ENCODE measurements at regions not wholly inside any gene's neighbourhood (a gene's known extent, or its start where the extent isn't known, plus 50 kb on each side); places are given as distances from the start of the nearest gene placed in this dataset.

DNA sequence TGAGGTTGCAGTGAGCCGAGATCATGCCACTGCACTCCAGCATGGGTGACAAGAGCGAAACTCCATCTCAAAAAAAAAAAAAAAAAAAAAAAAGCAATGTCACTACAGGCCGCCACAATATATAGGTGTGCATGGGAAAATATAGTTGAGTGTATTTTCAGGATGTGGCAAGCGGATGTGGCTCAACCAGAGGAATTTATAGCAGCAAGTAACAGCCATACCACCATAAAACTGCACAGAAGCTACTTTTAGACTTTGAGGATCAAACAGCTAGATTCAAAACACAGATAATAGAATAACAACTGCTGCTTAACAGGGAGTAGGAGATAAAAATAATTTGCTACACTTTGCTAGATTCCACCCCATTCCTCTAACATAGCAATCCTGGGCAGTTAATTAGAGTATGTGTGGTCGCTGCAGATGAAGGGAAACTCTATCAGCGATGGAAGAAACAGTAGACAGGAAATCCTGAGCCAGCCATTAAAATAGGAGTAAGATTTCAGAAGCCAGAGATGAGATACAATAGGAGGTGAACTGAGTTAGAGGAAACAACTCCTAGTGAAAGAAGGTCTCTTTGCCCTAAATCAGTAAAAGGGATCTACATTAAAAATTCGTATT lies 318.7 kb upstream of the STT3B start:
- H3K27me3 ChIP-seq (ENCODE audit: control insufficient read depth in 2 of 2, insufficient read depth in 1 of 2, low read length in 1 of 2) = no peaks in the 10 kb centered on the region
- H3K9me3 ChIP-seq (ENCODE audit: control insufficient read depth in 2 of 2, insufficient read depth in 1 of 2, low read length in 1 of 2) = no peaks in the 10 kb centered on the region
- no peak overlapping the region for H3K27ac ChIP-seq (ENCODE audit: low read depth in 1 of 2, low read length in 1 of 2)
- peaks cover 26 to 53% of the 10 kb centered on the region in 2 donors for H3K4me1 ChIP-seq (ENCODE audit: control insufficient read depth in 2 of 2, insufficient read depth in 2 of 2, low read length in 2 of 2)
- WGBS = 6% methylated on average over 7 of the region's 7 CpGs
- no peaks in the 10 kb centered on the region for H3K36me3 ChIP-seq (ENCODE audit: control insufficient read depth in 2 of 2, insufficient read depth in 2 of 2, low read length in 1 of 2)
- H3K4me3 ChIP-seq (ENCODE audit: low read length in 2 of 2) = no peak overlapping the region
- DNase-seq (ENCODE audit: low read depth in 6 of 9, low spot score in 9 of 9) = peak; percentile 64 to 94 (median 83)

DNA sequence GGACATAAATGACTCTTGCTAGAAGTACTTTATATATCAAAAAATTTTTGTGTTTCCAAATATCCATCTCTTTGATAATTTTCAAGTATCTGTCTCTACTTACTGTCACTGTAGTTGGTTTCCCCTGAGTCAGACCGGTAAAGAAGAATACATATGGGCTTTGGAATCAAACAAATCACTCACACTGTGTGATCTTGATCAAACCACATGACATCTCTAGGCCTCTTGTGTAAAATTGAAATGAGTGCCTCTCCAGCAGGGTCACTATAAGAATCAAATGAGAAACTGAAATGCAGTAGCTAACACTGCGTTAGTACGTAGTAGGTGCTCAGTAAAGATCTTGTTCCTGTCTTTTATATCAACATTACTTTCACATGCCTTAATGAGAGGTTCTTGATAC lies 314.6 kb upstream of the STT3B start:
- Histone ChIP-seq H3K9me3 (ENCODE audit: control insufficient read depth in 2 of 2, insufficient read depth in 1 of 2, low read length in 1 of 2) (no peaks in the 10 kb centered on the region), H3K27me3 (ENCODE audit: control insufficient read depth in 2 of 2, insufficient read depth in 1 of 2, low read length in 1 of 2) (no peaks in the 10 kb centered on the region), H3K4me3 (ENCODE audit: low read length in 2 of 2) (no peak overlapping the region), H3K27ac (ENCODE audit: low read depth in 1 of 2, low read length in 1 of 2) (no peak overlapping the region), H3K4me1 (ENCODE audit: control insufficient read depth in 2 of 2, insufficient read depth in 2 of 2, low read length in 2 of 2) (peaks cover 16 to 56% of the 10 kb centered on the region in 2 donors), H3K36me3 (ENCODE audit: control insufficient read depth in 2 of 2, insufficient read depth in 2 of 2, low read length in 1 of 2) (no peaks in the 10 kb centered on the region)
- 71% methylated on average over 3 of the region's 3 CpGs for WGBS
- DNase-seq (ENCODE audit: low read depth in 6 of 9, low spot score in 9 of 9) = no peak

DNA sequence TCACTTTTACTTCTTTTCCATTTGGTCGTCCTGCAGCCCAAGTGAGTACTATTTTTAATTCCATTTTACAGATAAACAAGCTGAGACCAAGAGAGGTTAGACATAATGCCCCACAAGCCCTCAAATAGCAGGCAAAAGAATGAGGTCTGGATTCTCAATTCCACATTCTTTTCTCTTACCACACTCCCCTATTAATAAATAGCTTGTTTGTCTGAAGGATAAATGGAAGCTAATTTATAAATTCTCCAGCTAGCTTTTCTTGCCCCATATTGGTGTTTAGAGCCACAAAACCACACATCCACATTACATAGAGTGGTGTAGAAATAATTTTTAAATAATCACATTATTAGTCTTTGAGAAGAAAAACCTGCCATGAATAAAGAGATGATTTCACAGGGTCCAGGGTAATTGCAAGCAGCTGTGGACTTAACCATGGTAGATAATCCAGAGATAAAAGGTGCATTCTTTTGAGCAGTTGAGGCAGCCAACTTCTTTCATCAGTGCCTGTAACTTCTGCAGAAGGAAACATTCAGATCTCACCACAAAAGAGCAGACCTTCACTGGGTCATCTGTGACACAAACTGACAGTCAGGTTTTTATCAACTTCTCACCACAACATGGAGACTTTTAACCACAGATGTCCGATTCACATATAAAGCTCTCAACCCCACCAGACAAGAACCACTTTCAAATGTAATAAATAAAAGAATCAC lies 313.4 kb upstream of the STT3B start:
- peak in 1 of 9 donors; percentile 58 for DNase-seq (ENCODE audit: low read depth in 6 of 9, low spot score in 9 of 9)
- 34% methylated on average over 2 of the region's 2 CpGs for WGBS

DNA sequence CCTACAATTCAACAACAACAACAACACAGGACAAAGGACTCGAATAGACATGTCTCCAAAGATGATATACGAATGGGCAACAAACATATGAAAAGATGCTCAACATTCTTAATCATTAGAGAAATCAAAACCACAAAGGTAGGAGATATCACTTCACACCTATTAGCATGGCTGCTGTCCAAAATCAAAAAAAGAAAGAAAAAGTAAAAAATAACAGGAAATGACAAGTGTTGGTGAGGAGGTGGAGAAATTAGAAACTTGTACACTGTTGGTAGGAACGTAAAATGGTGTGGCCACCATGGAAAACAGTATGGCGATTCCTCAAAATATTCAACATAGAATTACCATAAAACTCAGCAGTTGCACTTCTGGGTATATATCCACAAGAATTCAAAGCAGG lies 312.3 kb upstream of the STT3B start:
- Histone ChIP-seq H3K36me3 (ENCODE audit: control insufficient read depth in 2 of 2, insufficient read depth in 2 of 2, low read length in 1 of 2) (no peaks in the 10 kb centered on the region), H3K27me3 (ENCODE audit: control insufficient read depth in 2 of 2, insufficient read depth in 1 of 2, low read length in 1 of 2) (no peaks in the 10 kb centered on the region), H3K27ac (ENCODE audit: low read depth in 1 of 2, low read length in 1 of 2) (no peak overlapping the region), H3K9me3 (ENCODE audit: control insufficient read depth in 2 of 2, insufficient read depth in 1 of 2, low read length in 1 of 2) (no peaks in the 10 kb centered on the region), H3K4me3 (ENCODE audit: low read length in 2 of 2) (no peak overlapping the region), H3K4me1 (ENCODE audit: control insufficient read depth in 2 of 2, insufficient read depth in 2 of 2, low read length in 2 of 2) (peaks cover 14 to 58% of the 10 kb centered on the region in 2 donors)
- 93% methylated on average over 4 of the region's 4 CpGs for WGBS
- DNase-seq (ENCODE audit: low read depth in 6 of 9, low spot score in 9 of 9) = no peak

More for the DNA sequence above, 313.4 kb upstream of the STT3B start:
- Histone ChIP-seq H3K9me3 (ENCODE audit: control insufficient read depth in 2 of 2, insufficient read depth in 1 of 2, low read length in 1 of 2) (no peaks in the 10 kb centered on the region), H3K4me1 (ENCODE audit: control insufficient read depth in 2 of 2, insufficient read depth in 2 of 2, low read length in 2 of 2) (peaks cover 13 to 56% of the 10 kb centered on the region in 2 donors), H3K27me3 (ENCODE audit: control insufficient read depth in 2 of 2, insufficient read depth in 1 of 2, low read length in 1 of 2) (no peaks in the 10 kb centered on the region), H3K27ac (ENCODE audit: low read depth in 1 of 2, low read length in 1 of 2) (peak overlapping the region in 1 of 2 donors; percentile 9), H3K36me3 (ENCODE audit: control insufficient read depth in 2 of 2, insufficient read depth in 2 of 2, low read length in 1 of 2) (no peaks in the 10 kb centered on the region), H3K4me3 (ENCODE audit: low read length in 2 of 2) (no peak overlapping the region)

DNA sequence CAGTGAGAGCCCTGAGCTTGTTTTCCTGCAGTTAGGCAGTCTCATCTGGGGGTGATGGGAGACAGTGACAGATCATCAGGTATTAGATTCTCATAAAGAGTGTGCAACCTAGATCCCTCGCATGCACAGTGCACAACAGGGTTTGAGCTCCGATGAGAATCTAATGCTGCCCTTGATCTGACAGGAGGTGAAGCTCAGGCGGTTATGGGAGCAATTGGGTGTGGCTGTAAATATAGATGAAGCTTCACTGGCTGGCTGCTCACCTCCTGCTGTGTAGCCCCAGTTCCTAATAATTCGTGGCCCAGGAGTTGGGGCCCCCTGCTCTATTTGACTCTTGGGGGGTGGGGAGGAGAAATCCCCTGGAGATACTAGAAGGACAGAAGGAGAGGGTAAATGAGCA lies 309.4 kb upstream of the STT3B start:
- H3K36me3 ChIP-seq (ENCODE audit: control insufficient read depth in 2 of 2, insufficient read depth in 2 of 2, low read length in 1 of 2) = no peaks in the 10 kb centered on the region
- peaks cover 33 to 75% of the 10 kb centered on the region in 2 donors for H3K4me1 ChIP-seq (ENCODE audit: control insufficient read depth in 2 of 2, insufficient read depth in 2 of 2, low read length in 2 of 2)
- no peak overlapping the region for H3K4me3 ChIP-seq (ENCODE audit: low read length in 2 of 2)
- no peaks in the 10 kb centered on the region for H3K9me3 ChIP-seq (ENCODE audit: control insufficient read depth in 2 of 2, insufficient read depth in 1 of 2, low read length in 1 of 2)
- WGBS = 74% methylated on average over 4 of the region's 4 CpGs
- no peaks in the 10 kb centered on the region for H3K27me3 ChIP-seq (ENCODE audit: control insufficient read depth in 2 of 2, insufficient read depth in 1 of 2, low read length in 1 of 2)
- no peak overlapping the region for H3K27ac ChIP-seq (ENCODE audit: low read depth in 1 of 2, low read length in 1 of 2)
- DNase-seq (ENCODE audit: low read depth in 6 of 9, low spot score in 9 of 9) = no peak

DNA sequence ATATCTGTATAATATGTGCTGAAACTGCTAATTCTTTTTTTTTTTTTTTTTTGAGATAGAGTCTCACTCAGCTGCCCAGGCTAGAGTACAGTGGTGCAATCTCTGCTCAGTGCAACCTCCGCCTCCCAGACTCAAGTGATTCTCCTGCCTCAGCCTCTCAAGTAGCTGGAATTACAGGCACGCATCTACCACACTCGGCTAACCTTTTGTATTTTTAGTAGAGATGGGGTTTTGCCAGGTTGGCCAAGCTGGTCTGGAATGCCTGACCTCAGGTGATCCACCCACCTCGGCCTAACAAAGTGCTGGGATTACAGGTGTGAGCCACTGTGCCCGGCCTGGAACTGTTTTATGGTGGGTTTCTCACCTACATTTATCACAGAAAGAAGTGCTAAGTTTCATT lies 307.8 kb upstream of the STT3B start:
- 98% methylated on average over 5 of the region's 5 CpGs for WGBS
- H3K4me1 ChIP-seq (ENCODE audit: control insufficient read depth in 2 of 2, insufficient read depth in 2 of 2, low read length in 2 of 2) = peaks cover 31 to 72% of the 10 kb centered on the region in 2 donors

DNA sequence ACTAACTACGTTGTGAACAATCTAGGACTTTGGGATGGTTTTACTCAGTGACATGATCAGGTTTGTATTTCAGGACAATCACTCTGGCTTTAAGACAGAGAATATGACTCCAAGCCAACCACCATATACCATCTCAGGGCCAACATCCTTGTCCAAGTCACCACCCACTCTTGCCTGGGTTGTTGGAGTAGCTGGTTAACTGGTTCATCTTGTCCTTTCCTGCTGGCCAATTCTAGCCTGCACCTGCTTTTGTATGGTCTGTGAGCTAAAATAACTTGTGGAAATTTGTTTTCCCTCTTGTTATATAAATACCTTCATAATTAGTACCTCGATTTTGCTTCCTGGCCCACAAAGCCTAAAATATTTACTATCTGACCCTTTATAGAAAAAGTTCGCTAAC lies 306.8 kb upstream of the STT3B start:
- peak overlapping the region; percentile 79 to 88 for H3K27ac ChIP-seq (ENCODE audit: low read depth in 1 of 2, low read length in 1 of 2)
- H3K4me3 ChIP-seq (ENCODE audit: low read length in 2 of 2) = peak overlapping the region in 1 of 2 donors; percentile 6
- peaks cover 40 to 80% of the 10 kb centered on the region in 2 donors for H3K4me1 ChIP-seq (ENCODE audit: control insufficient read depth in 2 of 2, insufficient read depth in 2 of 2, low read length in 2 of 2)

More for the DNA sequence above, 307.8 kb upstream of the STT3B start:
- Histone ChIP-seq H3K36me3 (ENCODE audit: control insufficient read depth in 2 of 2, insufficient read depth in 2 of 2, low read length in 1 of 2) (no peaks in the 10 kb centered on the region), H3K4me3 (ENCODE audit: low read length in 2 of 2) (no peak overlapping the region), H3K27me3 (ENCODE audit: control insufficient read depth in 2 of 2, insufficient read depth in 1 of 2, low read length in 1 of 2) (no peaks in the 10 kb centered on the region), H3K9me3 (ENCODE audit: control insufficient read depth in 2 of 2, insufficient read depth in 1 of 2, low read length in 1 of 2) (no peaks in the 10 kb centered on the region), H3K27ac (ENCODE audit: low read depth in 1 of 2, low read length in 1 of 2) (peak overlapping the region in 1 of 2 donors; percentile 79)
- no peak for DNase-seq (ENCODE audit: low read depth in 6 of 9, low spot score in 9 of 9)

DNA sequence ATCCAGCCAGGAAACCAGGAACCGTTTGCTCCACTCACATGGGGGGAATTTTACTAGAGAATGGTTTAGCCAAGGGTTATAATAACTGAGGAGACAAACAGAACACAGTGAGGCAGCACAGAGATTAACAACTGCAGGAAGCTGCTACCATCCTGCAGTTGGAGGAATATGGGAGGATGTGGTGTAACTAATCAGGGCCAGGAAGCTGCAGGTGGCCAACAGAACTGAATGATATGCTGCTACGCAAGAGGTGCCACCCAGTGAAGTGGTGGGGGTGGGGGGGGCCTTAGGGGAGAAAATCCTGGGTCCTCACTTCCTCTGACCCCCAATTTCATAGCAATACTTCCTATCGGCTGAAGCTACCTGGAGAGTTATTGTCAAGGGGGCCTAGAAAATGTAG lies 306.4 kb upstream of the STT3B start:
- H3K27me3 ChIP-seq (ENCODE audit: control insufficient read depth in 2 of 2, insufficient read depth in 1 of 2, low read length in 1 of 2) = no peaks in the 10 kb centered on the region
- H3K9me3 ChIP-seq (ENCODE audit: control insufficient read depth in 2 of 2, insufficient read depth in 1 of 2, low read length in 1 of 2) = no peaks in the 10 kb centered on the region
- H3K4me3 ChIP-seq (ENCODE audit: low read length in 2 of 2) = peak overlapping the region in 1 of 2 donors; percentile 6
- peak in 8 of 9 donors; percentile 45 to 88 (median 70) for DNase-seq (ENCODE audit: low read depth in 6 of 9, low spot score in 9 of 9)
- peaks cover 42 to 85% of the 10 kb centered on the region in 2 donors for H3K4me1 ChIP-seq (ENCODE audit: control insufficient read depth in 2 of 2, insufficient read depth in 2 of 2, low read length in 2 of 2)
- WGBS = 10% methylated on average over 3 of the region's 3 CpGs
- H3K27ac ChIP-seq (ENCODE audit: low read depth in 1 of 2, low read length in 1 of 2) = peak overlapping the region; percentile 79 to 93
- H3K36me3 ChIP-seq (ENCODE audit: control insufficient read depth in 2 of 2, insufficient read depth in 2 of 2, low read length in 1 of 2) = no peaks in the 10 kb centered on the region

More for the DNA sequence above, 306.8 kb upstream of the STT3B start:
- peak in 1 of 9 donors; percentile 42 for DNase-seq (ENCODE audit: low read depth in 6 of 9, low spot score in 9 of 9)
- Histone ChIP-seq H3K36me3 (ENCODE audit: control insufficient read depth in 2 of 2, insufficient read depth in 2 of 2, low read length in 1 of 2) (no peaks in the 10 kb centered on the region), H3K9me3 (ENCODE audit: control insufficient read depth in 2 of 2, insufficient read depth in 1 of 2, low read length in 1 of 2) (no peaks in the 10 kb centered on the region), H3K27me3 (ENCODE audit: control insufficient read depth in 2 of 2, insufficient read depth in 1 of 2, low read length in 1 of 2) (no peaks in the 10 kb centered on the region)
- WGBS = 27% methylated on average over 3 of the region's 3 CpGs

DNA sequence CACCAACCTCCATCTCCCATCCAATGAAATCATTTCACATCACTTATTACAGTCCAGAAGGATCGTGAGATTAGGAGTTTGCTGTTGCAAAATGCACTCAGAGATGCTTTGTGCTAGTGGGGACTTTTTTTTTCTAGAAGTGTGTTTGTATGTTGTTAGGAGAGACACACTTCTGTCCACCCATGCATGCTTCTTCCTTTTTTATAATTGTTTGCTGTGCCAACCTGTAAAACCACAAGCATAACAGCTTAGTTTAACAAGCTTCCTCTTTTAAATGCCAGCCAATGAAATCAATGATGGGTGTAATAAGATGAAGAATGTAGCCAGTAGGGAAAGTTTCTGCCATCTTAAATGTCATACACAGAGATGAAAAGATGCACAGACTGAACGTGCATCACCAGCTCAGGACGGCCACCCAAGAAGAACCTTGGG lies 305.6 kb upstream of the STT3B start:
- WGBS = 6% methylated on average over 3 of the region's 3 CpGs
- H3K27ac ChIP-seq (ENCODE audit: low read depth in 1 of 2, low read length in 1 of 2) = peak overlapping the region; percentile 79 to 93

More for the DNA sequence above, 305.6 kb upstream of the STT3B start:
- peak in 4 of 9 donors; percentile 44 to 79 (median 56) for DNase-seq (ENCODE audit: low read depth in 6 of 9, low spot score in 9 of 9)
- Histone ChIP-seq H3K9me3 (ENCODE audit: control insufficient read depth in 2 of 2, insufficient read depth in 1 of 2, low read length in 1 of 2) (no peaks in the 10 kb centered on the region), H3K27me3 (ENCODE audit: control insufficient read depth in 2 of 2, insufficient read depth in 1 of 2, low read length in 1 of 2) (no peaks in the 10 kb centered on the region), H3K36me3 (ENCODE audit: control insufficient read depth in 2 of 2, insufficient read depth in 2 of 2, low read length in 1 of 2) (no peaks in the 10 kb centered on the region), H3K4me1 (ENCODE audit: control insufficient read depth in 2 of 2, insufficient read depth in 2 of 2, low read length in 2 of 2) (peaks cover 46 to 87% of the 10 kb centered on the region in 2 donors), H3K4me3 (ENCODE audit: low read length in 2 of 2) (no peak overlapping the region)
